ENCODE measurements at regions not wholly inside any gene's neighbourhood (a gene's known extent, or its start where the extent isn't known, plus 50 kb on each side); places are given as distances from the start of the nearest gene placed in this dataset.

- Histone ChIP-seq H3K9me1 (ENCODE audit: control insufficient read depth, extremely low read depth, insufficient read depth, low read length) (no peaks in the 10 kb centered on the region), H3K9me3 (ENCODE audit: control insufficient read depth, low read depth, low read length) (no peaks in the 10 kb centered on the region), H2AFZ (ENCODE audit: control insufficient read depth, low read length) (no peak overlapping the region), H3K9ac (ENCODE audit: control insufficient read depth, extremely low read depth, insufficient read depth, low read length) (no peak overlapping the region), H3K36me3 (ENCODE audit: control insufficient read depth in 2 of 2, extremely low read depth in 1 of 2, insufficient read depth in 2 of 2, low read length in 2 of 2) (no peaks in the 10 kb centered on the region), H3K27ac (ENCODE audit: control insufficient read depth, insufficient read depth, low read length) (no peak overlapping the region), H3K4me1 (ENCODE audit: control insufficient read depth, extremely low read depth, insufficient read depth, low read length) (no peaks in the 10 kb centered on the region), H3K4me3 (ENCODE audit: control insufficient read depth in 2 of 3, extremely low read depth in 1 of 3, insufficient read depth in 2 of 3, low read depth in 1 of 3, low read length in 3 of 3) (no peak overlapping the region), H3K79me2 (ENCODE audit: control insufficient read depth, insufficient read depth, low read length) (no peaks in the 10 kb centered on the region), H3K27me3 (ENCODE audit: control insufficient read depth, extremely low read depth, insufficient read depth, low read length) (no peaks in the 10 kb centered on the region), H3K4me2 (ENCODE audit: control insufficient read depth, extremely low read depth, insufficient read depth, low read depth, low read length) (no peak overlapping the region), H4K20me1 (ENCODE audit: control insufficient read depth, extremely low read depth, insufficient read depth, low read length) (no peaks in the 10 kb centered on the region)
- dilution Hi-C loops (cut with MboI; ENCODE audit: extremely low pct_ligation_motif_present, low sequenced_read_pairs) = no loop called here
- DNase-seq (ENCODE audit: low read depth, low spot score) (no peak), FAIRE-seq (no peak)
- no peak for TF ChIP-seq EZH2 (IDR thresholded peaks at IDR 0.05; ENCODE audit: low read length)
- TF ChIP-seq, protein P1, sequence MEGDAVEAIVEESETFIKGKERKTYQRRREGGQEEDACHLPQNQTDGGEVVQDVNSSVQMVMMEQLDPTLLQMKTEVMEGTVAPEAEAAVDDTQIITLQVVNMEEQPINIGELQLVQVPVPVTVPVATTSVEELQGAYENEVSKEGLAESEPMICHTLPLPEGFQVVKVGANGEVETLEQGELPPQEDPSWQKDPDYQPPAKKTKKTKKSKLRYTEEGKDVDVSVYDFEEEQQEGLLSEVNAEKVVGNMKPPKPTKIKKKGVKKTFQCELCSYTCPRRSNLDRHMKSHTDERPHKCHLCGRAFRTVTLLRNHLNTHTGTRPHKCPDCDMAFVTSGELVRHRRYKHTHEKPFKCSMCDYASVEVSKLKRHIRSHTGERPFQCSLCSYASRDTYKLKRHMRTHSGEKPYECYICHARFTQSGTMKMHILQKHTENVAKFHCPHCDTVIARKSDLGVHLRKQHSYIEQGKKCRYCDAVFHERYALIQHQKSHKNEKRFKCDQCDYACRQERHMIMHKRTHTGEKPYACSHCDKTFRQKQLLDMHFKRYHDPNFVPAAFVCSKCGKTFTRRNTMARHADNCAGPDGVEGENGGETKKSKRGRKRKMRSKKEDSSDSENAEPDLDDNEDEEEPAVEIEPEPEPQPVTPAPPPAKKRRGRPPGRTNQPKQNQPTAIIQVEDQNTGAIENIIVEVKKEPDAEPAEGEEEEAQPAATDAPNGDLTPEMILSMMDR (optimal IDR thresholded peaks at IDR 0.05 in 1 of 3, IDR thresholded peaks at IDR 0.05 in 1 of 3, conservative IDR thresholded peaks at IDR 0.05 in 1 of 3; ENCODE audit: extremely low read depth in 1 of 3, insufficient read depth in 2 of 3, low read length in 3 of 3) = no peak
Measured at GRCh38 chr2:167365216-167365615, 476.9 kb downstream of the XIRP2 start.

GRCh38 chr2:167361426-167361825 lies 473.1 kb downstream of the XIRP2 start:
- DNase-seq (ENCODE audit: low read depth, low spot score) (no peak), FAIRE-seq (no peak)
- H3K79me2 ChIP-seq (ENCODE audit: control insufficient read depth, insufficient read depth, low read length) = no peaks in the 10 kb centered on the region
- H3K36me3 ChIP-seq (ENCODE audit: control insufficient read depth in 2 of 2, extremely low read depth in 1 of 2, insufficient read depth in 2 of 2, low read length in 2 of 2) = no peaks in the 10 kb centered on the region
- H3K9me3 ChIP-seq (ENCODE audit: control insufficient read depth, low read depth, low read length) = no peaks in the 10 kb centered on the region
- H3K27me3 ChIP-seq (ENCODE audit: control insufficient read depth, extremely low read depth, insufficient read depth, low read length) = no peaks in the 10 kb centered on the region
- no peak overlapping the region for H2AFZ ChIP-seq (ENCODE audit: control insufficient read depth, low read length)
- no peak overlapping the region for H3K9ac ChIP-seq (ENCODE audit: control insufficient read depth, extremely low read depth, insufficient read depth, low read length)
- H3K27ac ChIP-seq (ENCODE audit: control insufficient read depth, insufficient read depth, low read length) = no peak overlapping the region
- TF ChIP-seq EZH2 (IDR thresholded peaks at IDR 0.05; ENCODE audit: low read length) = no peak
- TF ChIP-seq, protein P1 (optimal IDR thresholded peaks at IDR 0.05 in 1 of 3, IDR thresholded peaks at IDR 0.05 in 1 of 3, conservative IDR thresholded peaks at IDR 0.05 in 1 of 3; ENCODE audit: extremely low read depth in 1 of 3, insufficient read depth in 2 of 3, low read length in 3 of 3) = no peak
- H3K9me1 ChIP-seq (ENCODE audit: control insufficient read depth, extremely low read depth, insufficient read depth, low read length) = no peaks in the 10 kb centered on the region
- no peaks in the 10 kb centered on the region for H4K20me1 ChIP-seq (ENCODE audit: control insufficient read depth, extremely low read depth, insufficient read depth, low read length)
- no peak overlapping the region for H3K4me2 ChIP-seq (ENCODE audit: control insufficient read depth, extremely low read depth, insufficient read depth, low read depth, low read length)
- H3K4me3 ChIP-seq (ENCODE audit: control insufficient read depth in 2 of 3, extremely low read depth in 1 of 3, insufficient read depth in 2 of 3, low read depth in 1 of 3, low read length in 3 of 3) = no peak overlapping the region
- dilution Hi-C loops (cut with MboI; ENCODE audit: extremely low pct_ligation_motif_present, low sequenced_read_pairs) = no loop called here
- no peaks in the 10 kb centered on the region for H3K4me1 ChIP-seq (ENCODE audit: control insufficient read depth, extremely low read depth, insufficient read depth, low read length)

Measured in keratinocyte (primary cell).